Mesendoderm (in vitro differentiated cells): ENCODE measurements at regions not wholly inside any gene's neighbourhood (a gene's known extent, or its start where the extent isn't known, plus 50 kb on each side); places are given as distances from the start of the nearest gene placed in this dataset.

ENCODE experiments used
- DNase-seq: peaks from one replicate; pipeline ENCODE4 v3.0.0; 2013
- H2AK5ac ChIP-seq: 2 replicates; pipeline ENCODE4 v1.6.1; 2013; ENCODE audit warnings: low read length, inconsistent platforms
- H2BK120ac ChIP-seq: 2 replicates; pipeline ENCODE4 v1.6.1; 2013; ENCODE audit warnings: low read depth, mild to moderate bottlenecking, low read length, moderate library complexity, mixed read lengths
- H2BK15ac ChIP-seq: replicated peaks from 2 replicates; pipeline ENCODE4 v1.6.1; 2013; ENCODE audit warnings: low read depth, mild to moderate bottlenecking, moderate library complexity
- H2BK5ac ChIP-seq: 2 replicates; pipeline ENCODE4 v1.6.1; 2013; ENCODE audit warnings: low read length, inconsistent platforms
- H3K18ac ChIP-seq: 2 replicates; pipeline ENCODE4 v1.6.1; 2013; ENCODE audit warnings: mild to moderate bottlenecking, low read length, mixed read lengths
- H3K23ac ChIP-seq: one replicate; pipeline ENCODE4 v1.6.1; 2013; ENCODE audit warnings: low read length
- H3K27ac ChIP-seq: 2 replicates; pipeline ENCODE4 v1.5.1; 2013; ENCODE audit warnings: low read depth, mild to moderate bottlenecking, inconsistent platforms, low read length, moderate library complexity
- H3K27me3 ChIP-seq: 2 replicates; pipeline ENCODE4 v1.6.1; 2013; ENCODE audit warnings: low read length, control low read depth, mild to moderate bottlenecking, inconsistent platforms; ENCODE audit not compliant: insufficient read depth, poor library complexity
- H3K36me3 ChIP-seq: 2 replicates; pipeline ENCODE4 v1.6.1; 2013; ENCODE audit warnings: low read length, inconsistent platforms; ENCODE audit not compliant: control insufficient read depth, insufficient read depth
- H3K4ac ChIP-seq: one replicate; pipeline ENCODE4 v1.6.1; 2013; ENCODE audit warnings: low read depth, mild to moderate bottlenecking, low read length, moderate library complexity
- H3K4me1 ChIP-seq: 2 replicates; pipeline ENCODE4 v1.6.1; 2013; ENCODE audit warnings: low read depth, low read length, inconsistent platforms; ENCODE audit not compliant: control insufficient read depth
- H3K4me2 ChIP-seq: 2 replicates; pipeline ENCODE4 v1.6.1; 2013; ENCODE audit warnings: low read length
- H3K4me3 ChIP-seq: 2 replicates; pipeline ENCODE4 v1.5.1; 2013; ENCODE audit warnings: mild to moderate bottlenecking, low read length
- H3K56ac ChIP-seq: one replicate; pipeline ENCODE4 v1.6.1; 2013; ENCODE audit warnings: low read length
- H3K79me1 ChIP-seq: 2 replicates; pipeline ENCODE4 v1.6.1; 2013; ENCODE audit warnings: low read length, inconsistent platforms
- H3K79me2 ChIP-seq: 2 replicates; pipeline ENCODE4 v1.6.1; 2013; ENCODE audit warnings: mild to moderate bottlenecking, low read length; ENCODE audit not compliant: control insufficient read depth, insufficient read depth
- H3K9ac ChIP-seq: 2 replicates; pipeline ENCODE4 v1.6.1; 2013; ENCODE audit warnings: low read length, inconsistent platforms
- H4K5ac ChIP-seq: one replicate; pipeline ENCODE4 v1.6.1; 2013; ENCODE audit warnings: low read length
- H4K8ac ChIP-seq: one replicate; pipeline ENCODE4 v1.6.1; 2013; ENCODE audit warnings: low read depth, mild to moderate bottlenecking, control low read depth, low read length, moderate library complexity
- WGBS: extraction: QIAGEN DNeasy Blood & Tissue Kit; methylation state at CpG from one replicate; pipeline ENCODE4 v1.1.7; 2013; ENCODE audit warnings: low lambda C conversion rate, missing lambda C conversion rate; ENCODE audit not compliant: insufficient coverage; ENCODE audit errors: extremely low coverage; 5-methylcytosine and 5-hydroxymethylcytosine counted together

DNA sequence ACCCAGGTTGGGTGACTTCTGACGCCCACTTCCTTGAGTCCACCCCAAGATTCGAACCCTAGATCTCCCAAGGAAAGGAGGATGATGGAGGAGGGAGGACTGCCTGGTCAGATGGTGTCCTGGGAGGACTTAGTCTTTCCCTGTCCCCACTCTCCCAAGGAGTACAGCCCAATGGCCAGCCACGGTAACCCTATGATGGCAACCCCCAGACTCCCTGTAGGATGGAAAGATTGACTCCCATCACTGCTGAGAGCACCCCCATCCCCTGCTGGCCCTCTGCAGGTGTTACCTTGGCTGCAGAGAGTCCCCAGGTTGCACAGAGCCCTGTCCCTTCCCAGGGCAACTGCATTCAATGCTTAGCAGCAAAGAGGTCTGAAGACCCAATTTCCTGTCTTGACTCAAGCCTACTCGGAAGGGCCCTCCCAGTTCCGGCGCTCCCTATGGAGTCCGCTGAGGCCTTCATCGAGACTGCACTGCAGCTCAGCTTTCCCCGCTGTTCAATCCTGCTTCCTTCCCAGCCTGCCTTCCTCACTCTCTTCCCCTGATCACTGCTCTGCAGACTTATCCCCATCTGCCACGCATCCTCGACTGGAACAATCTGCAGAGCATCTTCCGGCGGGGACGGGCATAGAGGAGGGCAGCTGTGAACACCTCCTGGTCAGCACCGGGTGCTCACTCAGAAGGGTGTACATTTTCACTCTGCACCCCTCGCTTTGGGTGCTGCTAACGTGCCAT is 50.8 kb upstream of the OCM2 start:
- WGBS = no CpG with 5 or more reads among the region's 17 CpGs
- DNase-seq = no peak
- no peak overlapping the region for H4K8ac ChIP-seq
- H3K36me3 ChIP-seq = no peaks in the 10 kb centered on the region
- H3K18ac ChIP-seq = no peak overlapping the region
- H2BK5ac ChIP-seq = no peak overlapping the region
- H3K4me1 ChIP-seq = no peaks in the 10 kb centered on the region
- no peak overlapping the region for H2BK120ac ChIP-seq
- no peak overlapping the region for H2BK15ac ChIP-seq
- no peak overlapping the region for H3K23ac ChIP-seq
- no peak overlapping the region for H4K5ac ChIP-seq
- no peak overlapping the region for H3K4me2 ChIP-seq
- H3K4me3 ChIP-seq = no peak overlapping the region
- no peak overlapping the region for H3K56ac ChIP-seq
- no peaks in the 10 kb centered on the region for H3K79me2 ChIP-seq
- no peak overlapping the region for H3K27ac ChIP-seq
- H3K9ac ChIP-seq = no peak overlapping the region
- no peaks in the 10 kb centered on the region for H3K27me3 ChIP-seq
- H2AK5ac ChIP-seq = no peak overlapping the region
- no peaks in the 10 kb centered on the region for H3K79me1 ChIP-seq
- H3K4ac ChIP-seq = no peak overlapping the region

DNA sequence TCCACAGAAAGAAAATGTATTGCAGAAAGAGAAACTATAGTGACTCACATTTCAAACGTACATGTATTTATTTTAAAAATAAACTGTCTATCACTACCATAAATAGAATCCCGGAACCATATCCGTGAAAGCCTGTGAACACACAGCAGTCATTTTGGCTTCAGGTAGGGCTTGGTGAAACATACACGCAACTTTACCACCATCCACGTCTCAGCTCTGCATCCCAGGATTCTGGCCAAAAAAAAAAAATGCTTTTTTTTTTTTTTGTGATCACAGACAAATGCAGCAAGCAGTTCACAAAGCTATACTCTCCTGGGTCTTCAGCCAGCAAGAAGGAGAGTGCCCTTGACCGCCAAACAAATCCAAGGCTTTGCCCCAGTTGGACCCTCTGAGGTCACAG is 56.8 kb upstream of the OCM2 start:
- Histone ChIP-seq H4K5ac (no peak overlapping the region), H4K8ac (no peak overlapping the region), H3K23ac (no peak overlapping the region), H2BK5ac (no peak overlapping the region), H2AK5ac (no peak overlapping the region), H2BK120ac (no peak overlapping the region), H3K79me2 (no peaks in the 10 kb centered on the region), H3K4me1 (no peaks in the 10 kb centered on the region), H3K56ac (no peak overlapping the region), H3K36me3 (no peaks in the 10 kb centered on the region), H3K27me3 (no peaks in the 10 kb centered on the region), H3K4me3 (no peak overlapping the region), H3K9ac (no peak overlapping the region), H3K27ac (no peak overlapping the region), H3K4me2 (no peak overlapping the region), H3K18ac (no peak overlapping the region), H2BK15ac (no peak overlapping the region), H3K79me1 (no peaks in the 10 kb centered on the region), H3K4ac (no peak overlapping the region)
- DNase-seq = no peak
- WGBS = no CpG with 5 or more reads among the region's 6 CpGs

DNA sequence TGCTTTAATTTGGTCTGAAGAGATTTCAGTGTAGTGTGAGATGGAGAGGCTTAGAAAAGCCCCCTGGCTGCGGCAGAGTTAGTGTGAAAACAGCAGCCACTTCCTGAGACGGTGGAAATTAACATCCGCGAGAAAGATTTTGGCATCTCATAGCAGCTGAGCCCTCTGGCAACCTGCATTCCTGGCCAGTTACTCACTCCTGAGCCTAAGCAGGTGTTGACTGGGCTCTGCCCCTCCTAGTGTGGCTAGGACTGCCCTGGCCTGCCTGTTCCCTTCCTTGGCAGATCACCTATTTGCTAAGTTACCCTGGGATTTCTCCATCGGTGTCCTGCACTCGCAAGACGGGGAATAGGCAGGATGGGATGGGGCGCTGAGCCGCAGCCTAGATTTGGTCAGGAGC is 57.6 kb upstream of the LMTK2 start:
- H3K4ac ChIP-seq = no peak overlapping the region
- H3K79me2 ChIP-seq = no peaks in the 10 kb centered on the region
- H3K9ac ChIP-seq = no peak overlapping the region
- H3K27me3 ChIP-seq = no peaks in the 10 kb centered on the region
- WGBS = no CpG with 5 or more reads among the region's 9 CpGs
- no peak overlapping the region for H2BK5ac ChIP-seq
- H3K27ac ChIP-seq = peak overlapping the region; percentile 83
- H2BK15ac ChIP-seq = no peak overlapping the region
- no peak overlapping the region for H2AK5ac ChIP-seq
- H3K23ac ChIP-seq = no peak overlapping the region
- H3K79me1 ChIP-seq = no peaks in the 10 kb centered on the region
- DNase-seq = peak; percentile 94
- H3K4me1 ChIP-seq = no peaks in the 10 kb centered on the region
- no peak overlapping the region for H3K4me2 ChIP-seq
- no peak overlapping the region for H3K4me3 ChIP-seq
- H3K56ac ChIP-seq = no peak overlapping the region
- H3K36me3 ChIP-seq = no peaks in the 10 kb centered on the region
- H4K5ac ChIP-seq = no peak overlapping the region
- no peak overlapping the region for H4K8ac ChIP-seq
- no peak overlapping the region for H2BK120ac ChIP-seq
- H3K18ac ChIP-seq = no peak overlapping the region

DNA sequence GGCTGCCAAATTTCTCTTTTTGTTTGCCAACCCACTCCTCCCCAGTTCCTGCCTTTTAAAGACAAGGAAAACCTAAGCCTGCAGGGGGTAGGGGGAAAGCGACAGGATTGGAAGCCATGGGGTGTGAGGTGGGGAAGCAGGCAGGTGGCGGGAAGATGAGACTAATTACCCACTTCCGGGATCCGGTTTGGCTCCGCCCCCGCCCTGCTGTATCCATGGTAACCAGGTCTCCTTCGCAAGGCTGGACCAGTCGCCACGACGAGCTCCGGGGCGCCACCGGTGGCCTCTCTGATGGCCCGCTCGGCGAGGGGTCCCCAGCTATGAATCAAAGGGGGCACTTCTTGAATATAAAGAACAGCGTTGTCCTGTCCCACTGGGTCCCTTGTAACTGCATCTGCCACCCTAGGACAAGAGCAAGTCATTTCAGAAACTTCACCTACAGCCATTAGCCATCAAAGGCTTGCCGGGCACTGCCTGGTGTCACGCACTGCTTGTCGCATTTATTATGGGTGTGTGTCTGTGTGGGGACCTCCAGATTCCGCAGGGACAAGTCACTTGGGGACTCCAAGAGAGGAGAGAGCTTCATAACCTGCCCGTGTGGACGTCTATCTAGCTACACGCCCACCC is 55.4 kb upstream of the LMTK2 start:
- H2BK120ac ChIP-seq = no peak overlapping the region
- H3K36me3 ChIP-seq = no peaks in the 10 kb centered on the region
- H4K5ac ChIP-seq = no peak overlapping the region
- H3K4me2 ChIP-seq = no peak overlapping the region
- H3K9ac ChIP-seq = no peak overlapping the region
- no CpG with 5 or more reads among the region's 24 CpGs for WGBS
- H3K18ac ChIP-seq = no peak overlapping the region
- H3K23ac ChIP-seq = no peak overlapping the region
- DNase-seq = peak; percentile 89
- no peak overlapping the region for H3K56ac ChIP-seq
- no peak overlapping the region for H3K4ac ChIP-seq
- no peak overlapping the region for H3K4me3 ChIP-seq
- no peaks in the 10 kb centered on the region for H3K79me1 ChIP-seq
- H3K27ac ChIP-seq = no peak overlapping the region
- no peak overlapping the region for H2BK5ac ChIP-seq
- no peak overlapping the region for H4K8ac ChIP-seq
- H3K79me2 ChIP-seq = no peaks in the 10 kb centered on the region
- no peaks in the 10 kb centered on the region for H3K27me3 ChIP-seq
- no peak overlapping the region for H2BK15ac ChIP-seq
- H2AK5ac ChIP-seq = no peak overlapping the region
- no peaks in the 10 kb centered on the region for H3K4me1 ChIP-seq

DNA sequence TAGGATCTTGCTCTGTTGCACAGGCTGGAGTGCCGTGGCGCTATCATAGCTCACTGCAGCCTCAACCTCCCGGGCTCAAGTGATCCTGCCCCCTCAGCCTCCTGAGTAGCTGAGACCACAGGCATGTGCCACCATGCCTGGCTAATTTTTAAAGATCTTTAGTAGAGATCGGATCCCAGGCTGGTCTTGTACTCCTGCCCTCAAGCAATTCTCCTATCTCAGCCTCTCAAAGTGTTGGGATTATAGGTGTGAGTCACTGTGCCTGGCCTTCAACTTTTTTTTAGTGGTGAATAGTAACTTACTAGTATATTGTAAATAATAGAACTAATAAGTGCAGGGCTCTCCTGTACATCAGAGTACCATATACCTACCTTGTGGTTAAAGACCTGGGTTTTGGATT is 52.1 kb upstream of the LMTK2 start:
- no peak overlapping the region for H2BK5ac ChIP-seq
- no peaks in the 10 kb centered on the region for H3K4me1 ChIP-seq
- no peaks in the 10 kb centered on the region for H3K79me2 ChIP-seq
- no peak overlapping the region for H2AK5ac ChIP-seq
- no peak overlapping the region for H2BK120ac ChIP-seq
- no CpG with 5 or more reads among the region's 4 CpGs for WGBS
- no peak for DNase-seq
- H2BK15ac ChIP-seq = no peak overlapping the region
- no peaks in the 10 kb centered on the region for H3K79me1 ChIP-seq
- no peak overlapping the region for H3K27ac ChIP-seq
- no peaks in the 10 kb centered on the region for H3K27me3 ChIP-seq
- no peak overlapping the region for H3K56ac ChIP-seq
- no peak overlapping the region for H3K9ac ChIP-seq
- no peak overlapping the region for H3K4ac ChIP-seq
- H4K8ac ChIP-seq = no peak overlapping the region
- no peaks in the 10 kb centered on the region for H3K36me3 ChIP-seq
- no peak overlapping the region for H3K23ac ChIP-seq
- no peak overlapping the region for H4K5ac ChIP-seq
- no peak overlapping the region for H3K4me2 ChIP-seq
- H3K18ac ChIP-seq = no peak overlapping the region
- no peak overlapping the region for H3K4me3 ChIP-seq

DNA sequence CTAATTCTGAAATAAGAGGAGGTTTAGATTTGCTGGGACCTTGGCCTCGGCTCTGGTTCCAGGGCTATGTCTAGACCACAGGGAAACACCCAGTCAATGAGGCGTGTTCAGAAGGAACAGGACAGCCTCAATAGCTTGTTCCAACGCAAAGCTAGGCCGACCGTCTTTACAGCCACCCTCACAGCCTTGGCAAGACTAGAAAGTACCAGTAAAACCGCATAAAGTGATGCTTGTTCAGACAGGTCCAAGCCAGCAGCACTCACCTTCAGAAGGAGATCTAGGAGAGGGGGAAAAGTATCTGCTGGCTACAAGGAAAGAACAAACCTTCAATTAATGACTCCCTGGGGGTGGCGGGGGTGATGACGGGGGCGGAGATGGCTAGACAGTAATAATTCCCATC is 50.1 kb upstream of the LMTK2 start:
- Histone ChIP-seq H3K9ac (no peak overlapping the region), H2BK120ac (no peak overlapping the region), H3K23ac (peak overlapping the region; percentile 89), H2BK15ac (no peak overlapping the region), H3K27me3 (no peaks in the 10 kb centered on the region), H3K79me1 (no peaks in the 10 kb centered on the region), H2BK5ac (no peak overlapping the region), H3K18ac (no peak overlapping the region), H3K56ac (no peak overlapping the region), H3K79me2 (no peaks in the 10 kb centered on the region), H3K27ac (no peak overlapping the region), H4K8ac (no peak overlapping the region), H3K36me3 (no peaks in the 10 kb centered on the region), H3K4me3 (no peak overlapping the region), H3K4me1 (no peaks in the 10 kb centered on the region), H3K4me2 (no peak overlapping the region), H2AK5ac (no peak overlapping the region), H4K5ac (no peak overlapping the region), H3K4ac (no peak overlapping the region)
- WGBS = no CpG with 5 or more reads among the region's 9 CpGs
- DNase-seq = no peak
